HEK293 (cell line): ENCODE measurements at regions not wholly inside any gene's neighbourhood (a gene's known extent, or its start where the extent isn't known, plus 50 kb on each side); places are given as distances from the start of the nearest gene placed in this dataset.

Source experiments
- CTCF ChIA-PET: fragments of 350-600 bp; formaldehyde crosslinking; extraction: SDS; loops from one replicate; lab custom pipeline; 2021; ENCODE audit warnings: antibody characterized with exemption; lab: Yijun Ruan, JAX
- POLR2A ChIA-PET: fragments of 300-600 bp; formaldehyde crosslinking; extraction: SDS; loops from one replicate; lab custom pipeline; 2020; ENCODE audit warnings: antibody characterized with exemption, inconsistent platforms; lab: Yijun Ruan, JAX
- H3K27ac ChIP-seq: fragments of 200-500 bp; sonication (Bioruptor generic); 2 replicates; pipeline ENCODE4 v1.5.1; 2014; ENCODE audit warnings: low read depth, low read length, control low read depth, inconsistent platforms; ENCODE audit errors: extremely low read depth
- H3K36me3 ChIP-seq, 2 experiments: fragments of 200-500 bp in 1 of 2; sonication (Bioruptor generic) in 1 of 2; 1 replicate in 1 of 2; 2 replicates in 1 of 2; pipeline ENCODE4 v1.5.1; 2014 to 2017; ENCODE audit warnings: inconsistent platforms in 2 of 2, low read length in 2 of 2; ENCODE audit not compliant: control insufficient read depth in 2 of 2, insufficient read depth in 1 of 2
- H3K4me1 ChIP-seq: fragments of 200-500 bp; sonication (Bioruptor generic); 2 replicates; pipeline ENCODE4 v1.5.1; 2014; ENCODE audit warnings: mild to moderate bottlenecking, low read length, inconsistent platforms; ENCODE audit not compliant: control insufficient read depth, insufficient read depth
- H3K4me3 ChIP-seq: 2 replicates; pipeline ENCODE4 v1.5.1; 2011; ENCODE audit warnings: low read depth, mild to moderate bottlenecking, control low read depth, low read length, moderate library complexity
- H3K9me3 ChIP-seq: fragments of 200-500 bp; sonication (Bioruptor generic); 2 replicates; pipeline ENCODE4 v1.5.1; 2014; ENCODE audit warnings: low read depth, low read length, inconsistent platforms; ENCODE audit not compliant: control insufficient read depth, insufficient read depth
- HOXD13 ChIP-seq: sonication (generic); formaldehyde crosslinking; IDR thresholded peaks from 2 replicates; pipeline ENCODE4 v1.8.0; 2022; ENCODE audit warnings: missing genetic modification reagents, borderline replicate concordance
- MEIS1 ChIP-seq: sonication (generic); formaldehyde crosslinking; IDR thresholded peaks from 2 replicates; pipeline ENCODE4 v1.8.1; 2022; ENCODE audit warnings: missing genetic modification reagents, mild to moderate bottlenecking, borderline replicate concordance
- SP2 ChIP-seq: fragments of 450-650 bp; formaldehyde crosslinking; IDR thresholded peaks from 2 replicates; pipeline ENCODE4 v1.5.1; 2016; ENCODE audit warnings: missing biosample characterization, missing genetic modification characterization
- TRIM28 ChIP-seq: IDR thresholded peaks from 2 replicates; pipeline ENCODE4 v1.6.1; 2011; ENCODE audit warnings: low read length, control low read depth, borderline replicate concordance
- ZBTB21 ChIP-seq: fragments of 450-650 bp; formaldehyde crosslinking; IDR thresholded peaks from 2 replicates; pipeline ENCODE4 v1.5.1; 2017; ENCODE audit warnings: missing biosample characterization, missing genetic modification characterization
- ZNF560 ChIP-seq: fragments of 450-650 bp; formaldehyde crosslinking; IDR thresholded peaks from 2 replicates; pipeline ENCODE4 v1.5.1; 2017; ENCODE audit warnings: missing biosample characterization, missing genetic modification characterization, borderline replicate concordance
- ZNF610 ChIP-seq: fragments of 450-650 bp; formaldehyde crosslinking; IDR thresholded peaks from 2 replicates; pipeline ENCODE4 v1.5.1; 2016; ENCODE audit warnings: missing biosample characterization, missing genetic modification characterization, borderline replicate concordance
- ZNF626 ChIP-seq: fragments of 450-650 bp; sonication (Bioruptor Pico); formaldehyde crosslinking; IDR thresholded peaks from 2 replicates; pipeline ENCODE4 v1.5.1; 2018; ENCODE audit warnings: missing biosample characterization, missing genetic modification characterization, inconsistent platforms
- ZNF664 ChIP-seq: fragments of 450-650 bp; formaldehyde crosslinking; IDR thresholded peaks from 2 replicates; pipeline ENCODE4 v1.5.1; 2016; ENCODE audit warnings: missing biosample characterization, missing genetic modification characterization
- ZNF707 ChIP-seq: fragments of 450-650 bp; formaldehyde crosslinking; IDR thresholded peaks from 2 replicates; pipeline ENCODE4 v1.5.1; 2016; ENCODE audit warnings: missing biosample characterization, missing genetic modification characterization
- ZSCAN23 ChIP-seq: fragments of 450-650 bp; formaldehyde crosslinking; IDR thresholded peaks from 2 replicates; pipeline ENCODE4 v1.5.1; 2016; ENCODE audit warnings: missing biosample characterization, missing genetic modification characterization
- TF ChIP-seq, protein P1 (sequence below): fragments of 450-650 bp; formaldehyde crosslinking; IDR thresholded peaks from 2 replicates; pipeline ENCODE4 v1.5.1; 2016; ENCODE audit warnings: missing biosample characterization, missing genetic modification characterization
- TF ChIP-seq, protein P2 (sequence below): fragments of 450-650 bp; formaldehyde crosslinking; IDR thresholded peaks from 2 replicates; pipeline ENCODE4 v1.5.1; 2016; ENCODE audit warnings: missing biosample characterization, missing genetic modification characterization
- TF ChIP-seq, protein P3 (sequence below): fragments of 450-650 bp; formaldehyde crosslinking; IDR thresholded peaks from 2 replicates; pipeline ENCODE4 v1.5.1; 2017; ENCODE audit warnings: missing biosample characterization, missing genetic modification characterization
- TF ChIP-seq, protein P4 (sequence below): fragments of 450-650 bp; formaldehyde crosslinking; IDR thresholded peaks from 2 replicates; pipeline ENCODE4 v1.5.1; 2017; ENCODE audit warnings: missing biosample characterization, missing genetic modification characterization
- TF ChIP-seq, protein P5 (sequence below): fragments of 450-650 bp; formaldehyde crosslinking; IDR thresholded peaks from 2 replicates; pipeline ENCODE4 v1.5.0; 2017; ENCODE audit warnings: missing biosample characterization, missing genetic modification characterization, borderline replicate concordance
- TF ChIP-seq, protein P6 (sequence below): fragments of 450-650 bp; formaldehyde crosslinking; optimal IDR thresholded peaks from 2 replicates; pipeline ENCODE3; 2016; ENCODE audit warnings: missing biosample characterization, mild to moderate bottlenecking, missing genetic modification characterization
- TF ChIP-seq, protein P7 (sequence below): IDR thresholded peaks from 2 replicates; pipeline ENCODE4 v1.6.1; 2011; ENCODE audit warnings: mild to moderate bottlenecking, low read depth, low read length, borderline replicate concordance
- TF ChIP-seq, protein P8 (sequence below): fragments of 450-650 bp; formaldehyde crosslinking; IDR thresholded peaks from 2 replicates; pipeline ENCODE4; 2016; ENCODE audit warnings: missing biosample characterization, missing genetic modification characterization
- TF ChIP-seq, protein P9 (sequence below): fragments of 450-650 bp; formaldehyde crosslinking; IDR thresholded peaks from 2 replicates; pipeline ENCODE4 v1.5.1; 2016; ENCODE audit warnings: missing biosample characterization, missing genetic modification characterization

DNA sequence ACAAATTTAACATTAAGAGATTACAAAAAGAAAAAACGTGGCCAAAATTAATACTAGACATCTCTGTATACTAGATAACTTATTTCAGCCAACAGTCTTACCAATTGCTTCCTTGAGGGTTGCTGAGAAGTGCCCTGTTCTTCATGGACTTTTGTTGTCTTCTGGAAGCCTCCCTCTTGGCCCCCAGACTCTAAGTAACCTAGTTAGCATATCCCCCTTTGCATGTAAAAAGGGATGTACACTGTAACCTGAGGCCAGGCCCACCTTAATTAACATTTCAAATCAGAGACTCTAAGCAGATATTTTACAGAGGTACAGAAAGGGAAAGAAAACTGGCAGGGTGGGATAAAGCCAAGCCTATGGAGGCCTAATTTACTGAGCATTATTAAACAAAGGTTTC, 1047.3 kb downstream of the ADGRL2 start:
- TF ChIP-seq, protein P1, sequence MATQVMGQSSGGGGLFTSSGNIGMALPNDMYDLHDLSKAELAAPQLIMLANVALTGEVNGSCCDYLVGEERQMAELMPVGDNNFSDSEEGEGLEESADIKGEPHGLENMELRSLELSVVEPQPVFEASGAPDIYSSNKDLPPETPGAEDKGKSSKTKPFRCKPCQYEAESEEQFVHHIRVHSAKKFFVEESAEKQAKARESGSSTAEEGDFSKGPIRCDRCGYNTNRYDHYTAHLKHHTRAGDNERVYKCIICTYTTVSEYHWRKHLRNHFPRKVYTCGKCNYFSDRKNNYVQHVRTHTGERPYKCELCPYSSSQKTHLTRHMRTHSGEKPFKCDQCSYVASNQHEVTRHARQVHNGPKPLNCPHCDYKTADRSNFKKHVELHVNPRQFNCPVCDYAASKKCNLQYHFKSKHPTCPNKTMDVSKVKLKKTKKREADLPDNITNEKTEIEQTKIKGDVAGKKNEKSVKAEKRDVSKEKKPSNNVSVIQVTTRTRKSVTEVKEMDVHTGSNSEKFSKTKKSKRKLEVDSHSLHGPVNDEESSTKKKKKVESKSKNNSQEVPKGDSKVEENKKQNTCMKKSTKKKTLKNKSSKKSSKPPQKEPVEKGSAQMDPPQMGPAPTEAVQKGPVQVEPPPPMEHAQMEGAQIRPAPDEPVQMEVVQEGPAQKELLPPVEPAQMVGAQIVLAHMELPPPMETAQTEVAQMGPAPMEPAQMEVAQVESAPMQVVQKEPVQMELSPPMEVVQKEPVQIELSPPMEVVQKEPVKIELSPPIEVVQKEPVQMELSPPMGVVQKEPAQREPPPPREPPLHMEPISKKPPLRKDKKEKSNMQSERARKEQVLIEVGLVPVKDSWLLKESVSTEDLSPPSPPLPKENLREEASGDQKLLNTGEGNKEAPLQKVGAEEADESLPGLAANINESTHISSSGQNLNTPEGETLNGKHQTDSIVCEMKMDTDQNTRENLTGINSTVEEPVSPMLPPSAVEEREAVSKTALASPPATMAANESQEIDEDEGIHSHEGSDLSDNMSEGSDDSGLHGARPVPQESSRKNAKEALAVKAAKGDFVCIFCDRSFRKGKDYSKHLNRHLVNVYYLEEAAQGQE (tag by site-specific recombination) = no peak
- TF ChIP-seq ZNF707 (tag by site-specific recombination) = no peak
- TF ChIP-seq, protein P2, sequence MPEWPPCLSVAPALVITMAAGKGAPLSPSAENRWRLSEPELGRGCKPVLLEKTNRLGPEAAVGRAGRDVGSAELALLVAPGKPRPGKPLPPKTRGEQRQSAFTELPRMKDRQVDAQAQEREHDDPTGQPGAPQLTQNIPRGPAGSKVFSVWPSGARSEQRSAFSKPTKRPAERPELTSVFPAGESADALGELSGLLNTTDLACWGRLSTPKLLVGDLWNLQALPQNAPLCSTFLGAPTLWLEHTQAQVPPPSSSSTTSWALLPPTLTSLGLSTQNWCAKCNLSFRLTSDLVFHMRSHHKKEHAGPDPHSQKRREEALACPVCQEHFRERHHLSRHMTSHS (tag by site-specific recombination) = no peak
- TF ChIP-seq, protein P3, sequence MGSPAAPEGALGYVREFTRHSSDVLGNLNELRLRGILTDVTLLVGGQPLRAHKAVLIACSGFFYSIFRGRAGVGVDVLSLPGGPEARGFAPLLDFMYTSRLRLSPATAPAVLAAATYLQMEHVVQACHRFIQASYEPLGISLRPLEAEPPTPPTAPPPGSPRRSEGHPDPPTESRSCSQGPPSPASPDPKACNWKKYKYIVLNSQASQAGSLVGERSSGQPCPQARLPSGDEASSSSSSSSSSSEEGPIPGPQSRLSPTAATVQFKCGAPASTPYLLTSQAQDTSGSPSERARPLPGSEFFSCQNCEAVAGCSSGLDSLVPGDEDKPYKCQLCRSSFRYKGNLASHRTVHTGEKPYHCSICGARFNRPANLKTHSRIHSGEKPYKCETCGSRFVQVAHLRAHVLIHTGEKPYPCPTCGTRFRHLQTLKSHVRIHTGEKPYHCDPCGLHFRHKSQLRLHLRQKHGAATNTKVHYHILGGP (tag by site-specific recombination) = no peak
- TF ChIP-seq ZBTB21 (tag by site-specific recombination) = no peak
- Histone ChIP-seq H3K27ac (no peak overlapping the region), H3K4me1 (no peaks in the 10 kb centered on the region), H3K4me3 (no peak overlapping the region), H3K36me3 (no peaks in the 10 kb centered on the region), H3K9me3 (no peaks in the 10 kb centered on the region)
- CTCF ChIA-PET = no interaction called here
- POLR2A ChIA-PET = no interaction called here

DNA sequence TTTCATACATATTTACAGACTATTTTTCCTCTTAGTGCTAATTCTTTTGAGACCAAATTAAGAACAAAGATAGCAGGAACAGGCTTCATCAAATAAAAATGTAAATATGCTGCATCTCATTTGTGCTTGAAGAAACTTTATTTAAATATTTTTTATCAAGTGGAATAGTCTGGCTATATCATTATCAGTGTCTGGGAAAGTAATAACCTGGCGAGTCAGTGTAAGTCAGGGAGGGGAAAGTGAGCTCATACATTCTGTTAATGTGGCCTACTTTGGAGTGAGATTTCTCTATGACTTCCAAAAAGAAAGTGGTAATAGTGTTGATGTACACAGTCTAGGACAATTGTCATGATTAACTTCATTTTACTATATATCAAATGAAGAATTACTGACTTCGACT, 1045.1 kb downstream of the ADGRL2 start:
- POLR2A ChIA-PET = no interaction called here
- CTCF ChIA-PET = no interaction called here
- Histone ChIP-seq H3K4me3 (no peak overlapping the region), H3K36me3 (no peaks in the 10 kb centered on the region), H3K4me1 (no peaks in the 10 kb centered on the region), H3K27ac (no peak overlapping the region), H3K9me3 (no peaks in the 10 kb centered on the region)
- no peak for TF ChIP-seq ZNF560 (tag by site-specific recombination)
- no peak for TF ChIP-seq SP2 (tag by site-specific recombination)
- TF ChIP-seq, protein P4, sequence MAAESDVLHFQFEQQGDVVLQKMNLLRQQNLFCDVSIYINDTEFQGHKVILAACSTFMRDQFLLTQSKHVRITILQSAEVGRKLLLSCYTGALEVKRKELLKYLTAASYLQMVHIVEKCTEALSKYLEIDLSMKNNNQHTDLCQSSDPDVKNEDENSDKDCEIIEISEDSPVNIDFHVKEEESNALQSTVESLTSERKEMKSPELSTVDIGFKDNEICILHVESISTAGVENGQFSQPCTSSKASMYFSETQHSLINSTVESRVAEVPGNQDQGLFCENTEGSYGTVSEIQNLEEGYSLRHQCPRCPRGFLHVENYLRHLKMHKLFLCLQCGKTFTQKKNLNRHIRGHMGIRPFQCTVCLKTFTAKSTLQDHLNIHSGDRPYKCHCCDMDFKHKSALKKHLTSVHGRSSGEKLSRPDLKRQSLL (tag by site-specific recombination) = no peak
- TF ChIP-seq, protein P5, sequence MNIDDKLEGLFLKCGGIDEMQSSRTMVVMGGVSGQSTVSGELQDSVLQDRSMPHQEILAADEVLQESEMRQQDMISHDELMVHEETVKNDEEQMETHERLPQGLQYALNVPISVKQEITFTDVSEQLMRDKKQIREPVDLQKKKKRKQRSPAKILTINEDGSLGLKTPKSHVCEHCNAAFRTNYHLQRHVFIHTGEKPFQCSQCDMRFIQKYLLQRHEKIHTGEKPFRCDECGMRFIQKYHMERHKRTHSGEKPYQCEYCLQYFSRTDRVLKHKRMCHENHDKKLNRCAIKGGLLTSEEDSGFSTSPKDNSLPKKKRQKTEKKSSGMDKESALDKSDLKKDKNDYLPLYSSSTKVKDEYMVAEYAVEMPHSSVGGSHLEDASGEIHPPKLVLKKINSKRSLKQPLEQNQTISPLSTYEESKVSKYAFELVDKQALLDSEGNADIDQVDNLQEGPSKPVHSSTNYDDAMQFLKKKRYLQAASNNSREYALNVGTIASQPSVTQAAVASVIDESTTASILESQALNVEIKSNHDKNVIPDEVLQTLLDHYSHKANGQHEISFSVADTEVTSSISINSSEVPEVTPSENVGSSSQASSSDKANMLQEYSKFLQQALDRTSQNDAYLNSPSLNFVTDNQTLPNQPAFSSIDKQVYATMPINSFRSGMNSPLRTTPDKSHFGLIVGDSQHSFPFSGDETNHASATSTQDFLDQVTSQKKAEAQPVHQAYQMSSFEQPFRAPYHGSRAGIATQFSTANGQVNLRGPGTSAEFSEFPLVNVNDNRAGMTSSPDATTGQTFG (tag by site-specific recombination) = no peak
- TF ChIP-seq ZSCAN23 (tag by site-specific recombination) = no peak
- no peak for TF ChIP-seq ZNF626 (tag by site-specific recombination)
- no peak for TF ChIP-seq MEIS1 (CRISPR knock-in tag)
- no peak for TF ChIP-seq ZNF664
- TF ChIP-seq, protein P6, sequence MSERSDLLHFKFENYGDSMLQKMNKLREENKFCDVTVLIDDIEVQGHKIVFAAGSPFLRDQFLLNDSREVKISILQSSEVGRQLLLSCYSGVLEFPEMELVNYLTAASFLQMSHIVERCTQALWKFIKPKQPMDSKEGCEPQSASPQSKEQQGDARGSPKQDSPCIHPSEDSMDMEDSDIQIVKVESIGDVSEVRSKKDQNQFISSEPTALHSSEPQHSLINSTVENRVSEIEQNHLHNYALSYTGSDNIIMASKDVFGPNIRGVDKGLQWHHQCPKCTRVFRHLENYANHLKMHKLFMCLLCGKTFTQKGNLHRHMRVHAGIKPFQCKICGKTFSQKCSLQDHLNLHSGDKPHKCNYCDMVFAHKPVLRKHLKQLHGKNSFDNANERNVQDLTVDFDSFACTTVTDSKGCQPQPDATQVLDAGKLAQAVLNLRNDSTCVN = no peak
- no peak for TF ChIP-seq TRIM28
- TF ChIP-seq, protein P7, sequence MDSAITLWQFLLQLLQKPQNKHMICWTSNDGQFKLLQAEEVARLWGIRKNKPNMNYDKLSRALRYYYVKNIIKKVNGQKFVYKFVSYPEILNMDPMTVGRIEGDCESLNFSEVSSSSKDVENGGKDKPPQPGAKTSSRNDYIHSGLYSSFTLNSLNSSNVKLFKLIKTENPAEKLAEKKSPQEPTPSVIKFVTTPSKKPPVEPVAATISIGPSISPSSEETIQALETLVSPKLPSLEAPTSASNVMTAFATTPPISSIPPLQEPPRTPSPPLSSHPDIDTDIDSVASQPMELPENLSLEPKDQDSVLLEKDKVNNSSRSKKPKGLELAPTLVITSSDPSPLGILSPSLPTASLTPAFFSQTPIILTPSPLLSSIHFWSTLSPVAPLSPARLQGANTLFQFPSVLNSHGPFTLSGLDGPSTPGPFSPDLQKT = no peak
- TF ChIP-seq HOXD13 (CRISPR knock-in tag) = no peak
- TF ChIP-seq, protein P8, sequence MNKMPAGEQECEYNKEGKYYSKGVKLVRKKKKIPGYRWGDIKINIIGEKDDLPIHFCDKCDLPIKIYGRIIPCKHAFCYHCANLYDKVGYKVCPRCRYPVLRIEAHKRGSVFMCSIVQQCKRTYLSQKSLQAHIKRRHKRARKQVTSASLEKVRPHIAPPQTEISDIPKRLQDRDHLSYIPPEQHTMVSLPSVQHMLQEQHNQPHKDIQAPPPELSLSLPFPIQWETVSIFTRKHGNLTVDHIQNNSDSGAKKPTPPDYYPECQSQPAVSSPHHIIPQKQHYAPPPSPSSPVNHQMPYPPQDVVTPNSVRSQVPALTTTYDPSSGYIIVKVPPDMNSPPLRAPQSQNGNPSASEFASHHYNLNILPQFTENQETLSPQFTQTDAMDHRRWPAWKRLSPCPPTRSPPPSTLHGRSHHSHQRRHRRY (tag by site-specific recombination) = no peak
- TF ChIP-seq, protein P9, sequence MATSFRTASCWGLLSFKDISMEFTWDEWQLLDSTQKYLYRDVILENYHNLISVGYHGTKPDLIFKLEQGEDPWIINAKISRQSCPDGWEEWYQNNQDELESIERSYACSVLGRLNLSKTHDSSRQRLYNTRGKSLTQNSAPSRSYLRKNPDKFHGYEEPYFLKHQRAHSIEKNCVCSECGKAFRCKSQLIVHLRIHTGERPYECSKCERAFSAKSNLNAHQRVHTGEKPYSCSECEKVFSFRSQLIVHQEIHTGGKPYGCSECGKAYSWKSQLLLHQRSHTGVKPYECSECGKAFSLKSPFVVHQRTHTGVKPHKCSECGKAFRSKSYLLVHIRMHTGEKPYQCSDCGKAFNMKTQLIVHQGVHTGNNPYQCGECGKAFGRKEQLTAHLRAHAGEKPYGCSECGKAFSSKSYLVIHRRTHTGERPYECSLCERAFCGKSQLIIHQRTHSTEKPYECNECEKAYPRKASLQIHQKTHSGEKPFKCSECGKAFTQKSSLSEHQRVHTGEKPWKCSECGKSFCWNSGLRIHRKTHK (tag by site-specific recombination) = no peak
- TF ChIP-seq ZNF610 (tag by site-specific recombination) = no peak
